Gastrocnemius medialis (tissue), 4 donors: ENCODE measurements at regions not wholly inside any gene's neighbourhood (a gene's known extent, or its start where the extent isn't known, plus 50 kb on each side); places are given as distances from the start of the nearest gene placed in this dataset.

Source experiments
- ATAC-seq, 2 donors: fragments of 150-250 bp; one replicate each; pipeline ENCODE4 v1.9.1; 2016
- DNase-seq, 2 donors: peaks; one replicate each; pipeline ENCODE4 v3.0.0-alpha.2; 2019
- H3K27ac ChIP-seq, 4 donors: fragments of 200-600 bp; sonication (generic); 1 replicate in 1 of 4; 2 replicates in 3 of 4; pipeline ENCODE4 v1.5.1; 2016 to 2018; ENCODE audit warnings: mild to moderate bottlenecking in 2 of 4, moderate library complexity in 1 of 4
- H3K27me3 ChIP-seq, 3 donors: fragments of 200-600 bp; sonication (generic) in 2 of 3; 1 replicate in 1 of 3; 2 replicates in 2 of 3; pipeline versions ENCODE4 v1.5.1 to v1.6.0; 2016 to 2019; ENCODE audit warnings: mild to moderate bottlenecking in 1 of 3, moderate library complexity in 1 of 3
- H3K36me3 ChIP-seq, 2 donors: fragments of 200-600 bp; sonication (generic) in 1 of 2; one replicate each; pipeline ENCODE4 v1.5.1; 2017 to 2018
- H3K4me1 ChIP-seq, 2 donors: fragments of 200-600 bp; sonication (generic) in 1 of 2; one replicate each; pipeline ENCODE4 v1.5.1; 2016 to 2017; ENCODE audit warnings: mild to moderate bottlenecking in 2 of 2
- H3K4me3 ChIP-seq, 4 donors: fragments of 200-600 bp; sonication (generic) in 3 of 4; 1 replicate in 1 of 4; 2 replicates in 3 of 4; pipeline ENCODE4 v1.5.1; 2016 to 2019; ENCODE audit warnings: mild to moderate bottlenecking in 2 of 4
- H3K9me3 ChIP-seq, 3 donors: fragments of 200-600 bp; sonication (generic) in 2 of 3; 1 replicate in 1 of 3; 2 replicates in 2 of 3; pipeline ENCODE4 v1.5.1; 2016 to 2019
- POLR2A ChIP-seq, 2 donors: fragments of 450-650 bp; IDR thresholded peaks; one replicate each; pipeline ENCODE4 v1.6.1; 2017; ENCODE audit warnings: antibody characterized with exemption in 2 of 2, mild to moderate bottlenecking in 2 of 2, moderate library complexity in 2 of 2
- in situ Hi-C, 4 donors: fragments of 200-750 bp; cut with MboI; loops; one replicate each; pipeline versions ENCODE4 v1.15.0 to v1.8.0; 2017; ENCODE audit warnings: low sequenced_read_pairs in 4 of 4
- intact Hi-C: fragments of 100-400 bp; cut with DNase I; formaldehyde crosslinking; loops from one replicate; pipeline ENCODE4 v1.15.1; 2023; ENCODE audit warnings: low total_unique reads
- TF ChIP-seq, protein P1 (sequence below), 5 experiments: fragments of 450-650 bp in 3 of 5; fragments of 200-600 bp in 2 of 5; sonication (generic) in 2 of 5; IDR thresholded peaks in 4 of 5; conservative IDR thresholded peaks in 1 of 5; 1 replicate in 4 of 5; 2 replicates in 1 of 5; pipeline ENCODE4 v1.5.1; 2016 to 2019; ENCODE audit warnings: antibody characterized with exemption in 5 of 5, mild to moderate bottlenecking in 3 of 5, moderate library complexity in 3 of 5

- DNase-seq (no peak), ATAC-seq (no peak)
- no peaks in the 10 kb centered on the region for H3K9me3 ChIP-seq
- intact Hi-C loops: no loop called here
- H3K4me1 ChIP-seq: no peaks in the 10 kb centered on the region
- H3K36me3 ChIP-seq: no peaks in the 10 kb centered on the region
- H3K27ac ChIP-seq: no peak overlapping the region
- H3K4me3 ChIP-seq: no peak overlapping the region
- in situ Hi-C loops: no loop called here
- TF ChIP-seq, protein P1, sequence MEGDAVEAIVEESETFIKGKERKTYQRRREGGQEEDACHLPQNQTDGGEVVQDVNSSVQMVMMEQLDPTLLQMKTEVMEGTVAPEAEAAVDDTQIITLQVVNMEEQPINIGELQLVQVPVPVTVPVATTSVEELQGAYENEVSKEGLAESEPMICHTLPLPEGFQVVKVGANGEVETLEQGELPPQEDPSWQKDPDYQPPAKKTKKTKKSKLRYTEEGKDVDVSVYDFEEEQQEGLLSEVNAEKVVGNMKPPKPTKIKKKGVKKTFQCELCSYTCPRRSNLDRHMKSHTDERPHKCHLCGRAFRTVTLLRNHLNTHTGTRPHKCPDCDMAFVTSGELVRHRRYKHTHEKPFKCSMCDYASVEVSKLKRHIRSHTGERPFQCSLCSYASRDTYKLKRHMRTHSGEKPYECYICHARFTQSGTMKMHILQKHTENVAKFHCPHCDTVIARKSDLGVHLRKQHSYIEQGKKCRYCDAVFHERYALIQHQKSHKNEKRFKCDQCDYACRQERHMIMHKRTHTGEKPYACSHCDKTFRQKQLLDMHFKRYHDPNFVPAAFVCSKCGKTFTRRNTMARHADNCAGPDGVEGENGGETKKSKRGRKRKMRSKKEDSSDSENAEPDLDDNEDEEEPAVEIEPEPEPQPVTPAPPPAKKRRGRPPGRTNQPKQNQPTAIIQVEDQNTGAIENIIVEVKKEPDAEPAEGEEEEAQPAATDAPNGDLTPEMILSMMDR (IDR thresholded peaks at IDR 0.05 in 4 of 5, conservative IDR thresholded peaks at IDR 0.05 in 1 of 5): no peak
- no peak for TF ChIP-seq POLR2A (IDR thresholded peaks at IDR 0.05)
- no peaks in the 10 kb centered on the region for H3K27me3 ChIP-seq
These were observed 1383.7 kb downstream of the MRPL39 start for GRCh38 chr21:24223624-24224023.

DNA sequence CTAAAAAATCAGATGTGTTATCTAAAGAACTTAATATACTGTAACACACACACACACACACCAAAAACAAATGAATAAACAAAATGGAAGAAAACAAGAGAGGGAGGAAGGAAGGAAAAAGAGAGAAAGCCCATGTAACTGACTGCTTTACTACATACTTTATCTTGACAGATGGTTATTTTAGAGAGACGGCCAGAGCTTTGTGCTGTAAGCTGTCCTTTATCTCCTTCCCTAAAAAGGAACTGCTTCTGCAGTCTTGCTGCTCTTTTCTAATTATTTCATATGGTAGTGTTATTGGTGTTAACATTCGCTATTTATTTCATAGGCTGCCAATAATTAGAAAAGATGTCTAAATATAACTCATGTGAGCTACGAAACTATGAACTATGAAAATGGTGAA is 1384.6 kb downstream of the MRPL39 start:
- no peaks in the 10 kb centered on the region for H3K4me1 ChIP-seq
- intact Hi-C loops: no loop called here

GRCh38 chr21:24220446-24220845 is 1386.8 kb downstream of the MRPL39 start:
- H3K9me3 ChIP-seq: no peaks in the 10 kb centered on the region
- DNase-seq (no peak), ATAC-seq (no peak)
- H3K4me1 ChIP-seq: no peaks in the 10 kb centered on the region
- no peak overlapping the region for H3K4me3 ChIP-seq
- in situ Hi-C loops: no loop called here
- intact Hi-C loops: no loop called here
- H3K27me3 ChIP-seq: no peaks in the 10 kb centered on the region
- H3K27ac ChIP-seq: no peak overlapping the region
- H3K36me3 ChIP-seq: no peaks in the 10 kb centered on the region
- TF ChIP-seq, protein P1 (IDR thresholded peaks at IDR 0.05 in 4 of 5, conservative IDR thresholded peaks at IDR 0.05 in 1 of 5): no peak
- no peak for TF ChIP-seq POLR2A (IDR thresholded peaks at IDR 0.05)

More for the DNA sequence above, 1384.6 kb downstream of the MRPL39 start:
- no peaks in the 10 kb centered on the region for H3K36me3 ChIP-seq
- no peak for TF ChIP-seq POLR2A (IDR thresholded peaks at IDR 0.05)
- TF ChIP-seq, protein P1 (IDR thresholded peaks at IDR 0.05 in 4 of 5, conservative IDR thresholded peaks at IDR 0.05 in 1 of 5): no peak
- H3K4me3 ChIP-seq: no peak overlapping the region
- in situ Hi-C loops: no loop called here
- ATAC-seq (no peak), DNase-seq (no peak)
- no peaks in the 10 kb centered on the region for H3K27me3 ChIP-seq
- no peak overlapping the region for H3K27ac ChIP-seq
- H3K9me3 ChIP-seq: no peaks in the 10 kb centered on the region

DNA sequence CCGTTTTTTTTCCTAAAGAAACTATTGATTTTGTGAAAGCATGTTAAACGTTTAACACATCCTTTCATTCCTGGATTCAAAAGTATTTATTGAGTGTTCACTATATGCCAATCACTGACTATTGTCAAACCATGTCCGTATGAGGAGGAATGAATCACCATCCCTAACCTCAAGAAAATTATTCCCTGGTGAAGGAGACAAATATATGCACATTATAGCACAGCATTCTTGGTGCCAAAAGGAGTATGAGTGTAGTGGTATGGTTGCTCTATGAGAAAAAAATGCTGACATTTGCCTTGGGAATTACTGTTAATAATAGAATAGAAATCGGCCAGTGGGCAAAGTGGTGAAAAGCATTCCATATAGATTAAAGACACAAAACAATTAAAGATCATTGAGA is 1390.1 kb downstream of the MRPL39 start:
- TF ChIP-seq, protein P1 (IDR thresholded peaks at IDR 0.05 in 4 of 5, conservative IDR thresholded peaks at IDR 0.05 in 1 of 5): no peak
- TF ChIP-seq POLR2A (IDR thresholded peaks at IDR 0.05): no peak
- no peaks in the 10 kb centered on the region for H3K27me3 ChIP-seq
- H3K36me3 ChIP-seq: no peaks in the 10 kb centered on the region
- in situ Hi-C loops (no loop called here), intact Hi-C loops (no loop called here)
- no peak for DNase-seq
- H3K4me3 ChIP-seq: no peak overlapping the region
- H3K27ac ChIP-seq: no peak overlapping the region
- H3K4me1 ChIP-seq: no peaks in the 10 kb centered on the region
- H3K9me3 ChIP-seq: no peaks in the 10 kb centered on the region
- no peak for ATAC-seq

GRCh38 chr21:24210130-24210529 is 1397.2 kb downstream of the MRPL39 start:
- no peaks in the 10 kb centered on the region for H3K36me3 ChIP-seq
- H3K9me3 ChIP-seq: no peaks in the 10 kb centered on the region
- DNase-seq (no peak), ATAC-seq (no peak)
- H3K27me3 ChIP-seq: no peaks in the 10 kb centered on the region
- intact Hi-C loops: no loop called here
- TF ChIP-seq, protein P1 (IDR thresholded peaks at IDR 0.05 in 4 of 5, conservative IDR thresholded peaks at IDR 0.05 in 1 of 5): no peak
- no peak for TF ChIP-seq POLR2A (IDR thresholded peaks at IDR 0.05)
- no peak overlapping the region for H3K4me3 ChIP-seq
- in situ Hi-C loops: no loop called here
- no peak overlapping the region for H3K27ac ChIP-seq
- H3K4me1 ChIP-seq: no peaks in the 10 kb centered on the region
